DMS79 (cell line): ENCODE measurements at regions not wholly inside any gene's neighbourhood (a gene's known extent, or its start where the extent isn't known, plus 50 kb on each side); places are given as distances from the start of the nearest gene placed in this dataset.
"Not testable (repeated sequence)": the region's sequence is repeated elsewhere in the genome, so short reads cannot be mapped to it uniquely, and the experiment has no call there.

Source experiments
- DNase-seq: peaks from one replicate; lab custom pipeline; 2025; lab: John Stamatoyannopoulos, UW

GRCh38 chr16:64297863-64298600 is 823.8 kb downstream of the CDH11 start:
- DNase-seq = no peak

GRCh38 chr16:64295466-64295865 is 826.4 kb downstream of the CDH11 start:
- no peak for DNase-seq

GRCh38 chr16:64292953-64293352 is 828.9 kb downstream of the CDH11 start:
- DNase-seq = no peak

GRCh38 chr16:64292161-64292560 is 829.7 kb downstream of the CDH11 start:
- DNase-seq = no peak

- no peak for DNase-seq
These were observed 831.4 kb downstream of the CDH11 start for GRCh38 chr16:64290461-64290860.

- DNase-seq = no peak
These were observed 834.0 kb downstream of the CDH11 start for GRCh38 chr16:64287655-64288528.

- no peak for DNase-seq
These were observed 839.7 kb downstream of the CDH11 start for GRCh38 chr16:64282181-64282580.

- DNase-seq = no peak
These were observed 841.5 kb downstream of the CDH11 start for GRCh38 chr16:64280317-64280716.

GRCh38 chr16:64278196-64278595 is 843.7 kb downstream of the CDH11 start:
- no peak for DNase-seq

- DNase-seq = no peak
These were observed 845.2 kb downstream of the CDH11 start for GRCh38 chr16:64276646-64277045.

GRCh38 chr16:64272028-64272427 is 849.8 kb downstream of the CDH11 start:
- no peak for DNase-seq

- no peak for DNase-seq
These were observed 852.1 kb downstream of the CDH11 start for GRCh38 chr16:64269756-64270155.

GRCh38 chr16:64265756-64266155 is 856.1 kb downstream of the CDH11 start:
- no peak for DNase-seq

- DNase-seq = not testable (repeated sequence)
These were observed 861.0 kb downstream of the CDH11 start for GRCh38 chr16:64260631-64261401.

GRCh38 chr16:64254443-64255367 is 867.2 kb downstream of the CDH11 start:
- DNase-seq = no peak

GRCh38 chr16:64253525-64253924 is 868.3 kb downstream of the CDH11 start:
- no peak for DNase-seq

GRCh38 chr16:64253096-64253495 is 868.8 kb downstream of the CDH11 start:
- DNase-seq = no peak

- no peak for DNase-seq
These were observed 870.1 kb downstream of the CDH11 start for GRCh38 chr16:64251742-64252141.

GRCh38 chr16:64250866-64251265 is 871.0 kb downstream of the CDH11 start:
- no peak for DNase-seq

- DNase-seq = no peak
These were observed 879.4 kb downstream of the CDH11 start for GRCh38 chr16:64242492-64242891.

- no peak for DNase-seq
These were observed 881.3 kb downstream of the CDH11 start for GRCh38 chr16:64240586-64240985.
